Activated CD8-positive, alpha-beta T cell treated with anti-CD3 and anti-CD28 coated beads for 36 hours (primary cell): ENCODE measurements at regions not wholly inside any gene's neighbourhood (a gene's known extent, or its start where the extent isn't known, plus 50 kb on each side); places are given as distances from the start of the nearest gene placed in this dataset.

Experiments
- ATAC-seq: fragments of 200-7000 bp; cut with Tn5 transposase; one replicate; pipeline ENCODE4 v1.10.0; 2021; ENCODE audit warnings: mild to moderate bottlenecking, moderate library complexity
- CTCF ChIA-PET: fragments of 350-600 bp; sonication (Branson Sonifier 250); formaldehyde crosslinking; loops from one replicate; lab custom pipeline; 2021; ENCODE audit warnings: antibody characterized with exemption; lab: Charles Lee
- POLR2A ChIA-PET: fragments of 350-600 bp; sonication (Branson Sonifier 250); formaldehyde crosslinking; loops from one replicate; lab custom pipeline; 2021; ENCODE audit warnings: antibody characterized with exemption; lab: Charles Lee
- DNase-seq: peaks from one replicate; pipeline ENCODE4 v3.0.0-alpha.2; 2020
- H3K27ac Mint-ChIP-seq: one replicate; pipeline ENCODE4 v1.8.0; 2021; ENCODE audit warnings: mild to moderate bottlenecking, mixed read lengths
- H3K27me3 Mint-ChIP-seq: one replicate; pipeline ENCODE4 v1.8.0; 2021; ENCODE audit warnings: mixed read lengths
- H3K36me3 Mint-ChIP-seq: one replicate; pipeline ENCODE4 v1.8.0; 2021; ENCODE audit warnings: low read depth, mixed read lengths
- H3K4me1 Mint-ChIP-seq: one replicate; pipeline ENCODE4 v1.8.0; 2021; ENCODE audit warnings: low read depth, mixed read lengths
- H3K4me3 Mint-ChIP-seq: one replicate; pipeline ENCODE4 v1.8.0; 2021; ENCODE audit warnings: mild to moderate bottlenecking, moderate library complexity, mixed read lengths
- H3K9me3 Mint-ChIP-seq: one replicate; pipeline ENCODE4 v1.8.0; 2021; ENCODE audit warnings: mixed read lengths
- CTCF ChIP-seq: fragments of 200-600 bp; IDR thresholded peaks from one replicate; pipeline ENCODE4 v1.8.0; 2022; ENCODE audit warnings: antibody characterized with exemption, mild to moderate bottlenecking
- intact Hi-C: fragments of 100-400 bp; cut with micrococcal nuclease; formaldehyde crosslinking; loops from one replicate; pipeline ENCODE4 v1.10.0; 2022

- H3K27ac Mint-ChIP-seq = no peak overlapping the region
- H3K9me3 Mint-ChIP-seq = peaks cover 1% of the 10 kb centered on the region
- intact Hi-C loops = no loop called here
- no peak for DNase-seq
- no peaks in the 10 kb centered on the region for H3K36me3 Mint-ChIP-seq
- no peaks in the 10 kb centered on the region for H3K27me3 Mint-ChIP-seq
- no peak for ATAC-seq
- no peaks in the 10 kb centered on the region for H3K4me1 Mint-ChIP-seq
- ChIA-PET CTCF (no interaction called here), POLR2A (no interaction called here)
- TF ChIP-seq CTCF = no peak
- H3K4me3 Mint-ChIP-seq = no peak overlapping the region
Observed at GRCh38 chr15:100810831-100811230, 68.8 kb upstream of the ALDH1A3 start.

- H3K4me1 Mint-ChIP-seq = no peaks in the 10 kb centered on the region
- CTCF ChIA-PET = interaction anchor here (0.6 to 1.1 kb wide), 2 partner anchors 27 to 767 kb away, joined by 3 read pairs; no protein-coding TSS in a partner anchor
- H3K36me3 Mint-ChIP-seq = no peaks in the 10 kb centered on the region
Observed at GRCh38 chr15:100812802-100813201, 66.8 kb upstream of the ALDH1A3 start.

GRCh38 chr15:100818927-100819326, 60.7 kb upstream of the ALDH1A3 start:
- no peak overlapping the region for H3K27ac Mint-ChIP-seq
- H3K36me3 Mint-ChIP-seq = no peaks in the 10 kb centered on the region
- no peak for TF ChIP-seq CTCF
- H3K4me1 Mint-ChIP-seq = peaks cover 5% of the 10 kb centered on the region
- intact Hi-C loops = no loop called here
- no peaks in the 10 kb centered on the region for H3K9me3 Mint-ChIP-seq
- ATAC-seq (no peak), DNase-seq (no peak)
- POLR2A ChIA-PET = no interaction called here
- H3K27me3 Mint-ChIP-seq = peaks cover 24% of the 10 kb centered on the region
- no peak overlapping the region for H3K4me3 Mint-ChIP-seq
- CTCF ChIA-PET = no interaction called here

More at GRCh38 chr15:100812802-100813201, 66.8 kb upstream of the ALDH1A3 start:
- Mint-ChIP-seq H3K27ac (no peak overlapping the region), H3K4me3 (no peak overlapping the region), H3K27me3 (peaks cover 3% of the 10 kb centered on the region), H3K9me3 (peaks cover 1% of the 10 kb centered on the region)
- DNase-seq = no peak
- POLR2A ChIA-PET = no interaction called here
- TF ChIP-seq CTCF = no peak
- intact Hi-C loops = no loop called here
- ATAC-seq = no peak

- Mint-ChIP-seq H3K4me1 (peaks cover 5% of the 10 kb centered on the region), H3K27ac (no peak overlapping the region), H3K4me3 (no peak overlapping the region), H3K9me3 (no peaks in the 10 kb centered on the region), H3K27me3 (peaks cover 32% of the 10 kb centered on the region), H3K36me3 (no peaks in the 10 kb centered on the region)
- no peak for TF ChIP-seq CTCF
- ChIA-PET POLR2A (no interaction called here), CTCF (no interaction called here)
- ATAC-seq = no peak
- DNase-seq = no peak
- intact Hi-C loops = loop anchor here (5.0 kb wide), 1 partner anchor 52 kb away; no protein-coding TSS in a partner anchor
Observed at GRCh38 chr15:100820528-100820927, 59.1 kb upstream of the ALDH1A3 start.

GRCh38 chr15:100821327-100821726, 58.3 kb upstream of the ALDH1A3 start:
- no peak for TF ChIP-seq CTCF
- Mint-ChIP-seq H3K4me1 (peaks cover 5% of the 10 kb centered on the region), H3K27ac (no peak overlapping the region), H3K27me3 (peaks cover 37% of the 10 kb centered on the region), H3K36me3 (no peaks in the 10 kb centered on the region), H3K9me3 (no peaks in the 10 kb centered on the region), H3K4me3 (no peak overlapping the region)
- CTCF ChIA-PET = no interaction called here
- intact Hi-C loops = loop anchor here (5.0 kb wide), 1 partner anchor 51 kb away; no protein-coding TSS in a partner anchor
- ATAC-seq = peak; percentile 73
- POLR2A ChIA-PET = interaction anchor here (1.0 kb wide), 1 partner anchor 9 kb away, joined by 3 read pairs; no protein-coding TSS in a partner anchor
- peak; percentile 23 for DNase-seq
